Choroid plexus epithelial cell (primary cell): ENCODE measurements at regions not wholly inside any gene's neighbourhood (a gene's known extent, or its start where the extent isn't known, plus 50 kb on each side); places are given as distances from the start of the nearest gene placed in this dataset.
"Not testable (repeated sequence)": the region's sequence is repeated elsewhere in the genome, so short reads cannot be mapped to it uniquely, and the experiment has no call there.

Experiments used
- DNase-seq: peaks from one replicate; pipeline ENCODE4 v3.0.0-alpha.2; 2010; ENCODE audit warnings: low read depth
- H3K4me3 ChIP-seq: 2 replicates; pipeline ENCODE4 v1.5.1; 2011; ENCODE audit warnings: low read depth, mild to moderate bottlenecking, control low read depth, low read length, moderate library complexity
- TF ChIP-seq, protein P1 (sequence below): conservative IDR thresholded peaks from 2 replicates; pipeline ENCODE4 v1.5.1; 2011; ENCODE audit warnings: low read depth, mild to moderate bottlenecking, control low read depth, inconsistent platforms, low read length, moderate library complexity

DNA sequence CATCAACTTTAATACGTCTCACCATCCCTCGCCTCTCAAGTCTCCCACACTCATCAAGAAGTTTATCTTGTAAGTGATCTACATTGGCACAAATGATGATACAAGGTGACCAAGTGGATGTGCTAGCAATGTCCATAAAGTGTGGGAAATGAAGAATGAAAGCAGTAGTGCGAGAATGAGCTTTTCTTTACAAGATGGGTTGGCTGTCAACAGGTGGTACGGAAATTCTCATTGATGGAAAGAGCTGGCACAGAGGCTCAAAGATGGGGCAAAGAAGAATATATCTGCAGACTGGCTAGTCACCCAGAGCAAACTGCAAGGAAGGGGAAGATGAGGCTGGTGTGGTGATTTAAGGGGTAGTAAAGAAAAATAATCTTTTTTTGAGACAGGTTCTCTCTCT is 640.8 kb downstream of the MAT2B start:
- DNase-seq = no peak
- H3K4me3 ChIP-seq = no peak overlapping the region
- TF ChIP-seq, protein P1, sequence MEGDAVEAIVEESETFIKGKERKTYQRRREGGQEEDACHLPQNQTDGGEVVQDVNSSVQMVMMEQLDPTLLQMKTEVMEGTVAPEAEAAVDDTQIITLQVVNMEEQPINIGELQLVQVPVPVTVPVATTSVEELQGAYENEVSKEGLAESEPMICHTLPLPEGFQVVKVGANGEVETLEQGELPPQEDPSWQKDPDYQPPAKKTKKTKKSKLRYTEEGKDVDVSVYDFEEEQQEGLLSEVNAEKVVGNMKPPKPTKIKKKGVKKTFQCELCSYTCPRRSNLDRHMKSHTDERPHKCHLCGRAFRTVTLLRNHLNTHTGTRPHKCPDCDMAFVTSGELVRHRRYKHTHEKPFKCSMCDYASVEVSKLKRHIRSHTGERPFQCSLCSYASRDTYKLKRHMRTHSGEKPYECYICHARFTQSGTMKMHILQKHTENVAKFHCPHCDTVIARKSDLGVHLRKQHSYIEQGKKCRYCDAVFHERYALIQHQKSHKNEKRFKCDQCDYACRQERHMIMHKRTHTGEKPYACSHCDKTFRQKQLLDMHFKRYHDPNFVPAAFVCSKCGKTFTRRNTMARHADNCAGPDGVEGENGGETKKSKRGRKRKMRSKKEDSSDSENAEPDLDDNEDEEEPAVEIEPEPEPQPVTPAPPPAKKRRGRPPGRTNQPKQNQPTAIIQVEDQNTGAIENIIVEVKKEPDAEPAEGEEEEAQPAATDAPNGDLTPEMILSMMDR = no peak

DNA sequence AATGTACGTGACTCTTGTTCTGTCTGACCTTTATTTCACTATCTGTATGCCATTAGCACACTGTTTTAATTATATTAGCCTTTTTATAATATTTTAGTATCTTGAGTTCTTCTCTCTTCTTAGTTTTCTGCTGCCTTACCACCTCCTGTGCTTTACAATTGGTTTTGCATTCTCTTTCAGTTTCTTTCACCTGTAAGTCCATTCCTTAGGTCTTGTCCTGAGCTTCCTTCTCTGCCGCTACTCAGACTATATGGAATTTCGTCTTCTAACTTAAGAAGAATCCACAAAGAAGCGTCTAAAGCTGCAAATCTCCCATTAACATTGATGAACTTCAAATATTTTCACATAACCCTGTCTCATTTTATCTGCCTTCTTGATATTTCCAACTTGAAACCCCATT is 642.9 kb downstream of the MAT2B start:
- H3K4me3 ChIP-seq = no peak overlapping the region
- TF ChIP-seq, protein P1 = no peak
- DNase-seq = no peak

DNA sequence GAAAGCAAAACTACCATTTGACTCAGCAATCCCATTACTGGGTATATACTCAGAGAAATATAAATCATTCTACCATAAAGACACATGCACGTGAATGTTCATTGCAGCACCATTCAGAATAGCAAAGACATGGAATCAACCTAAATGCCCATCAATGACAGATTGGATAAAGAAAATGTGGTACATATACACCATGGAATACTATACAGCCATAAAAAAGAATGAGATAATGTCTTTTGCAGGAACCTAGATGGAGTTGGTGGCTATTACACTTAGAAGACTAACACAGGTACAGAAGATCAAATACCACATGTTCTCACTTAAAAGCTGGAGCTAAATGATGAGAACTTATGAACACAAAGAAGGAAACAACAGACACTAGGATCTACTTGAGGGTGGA is 647.1 kb downstream of the MAT2B start:
- H3K4me3 ChIP-seq, DNase-seq: not testable (repeated sequence)

GRCh38 chr5:164153469-164154172 is 648.2 kb downstream of the MAT2B start:
- TF ChIP-seq, protein P1 = no peak
- H3K4me3 ChIP-seq = no peak overlapping the region
- no peak for DNase-seq

DNA sequence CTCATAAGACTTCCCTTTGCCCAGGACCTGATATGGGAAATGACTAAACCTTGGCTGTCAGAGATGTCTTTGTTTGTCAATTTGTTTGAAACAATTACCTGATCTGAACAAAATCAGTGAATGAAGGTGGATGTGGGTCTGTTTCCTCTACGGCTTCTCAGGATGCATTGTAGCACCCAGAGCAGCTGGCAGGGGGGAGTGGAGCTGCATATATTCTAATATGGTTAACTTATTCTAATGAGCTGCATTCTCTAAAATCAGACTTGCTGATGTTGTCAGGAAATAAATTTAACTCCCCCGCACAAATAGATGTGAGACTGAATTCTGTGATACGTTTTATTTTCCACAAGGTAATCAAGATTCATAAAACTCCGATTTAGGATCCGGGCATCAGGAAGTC is 665.4 kb downstream of the MAT2B start:
- H3K4me3 ChIP-seq = no peak overlapping the region
- no peak for DNase-seq
- TF ChIP-seq, protein P1 = no peak

DNA sequence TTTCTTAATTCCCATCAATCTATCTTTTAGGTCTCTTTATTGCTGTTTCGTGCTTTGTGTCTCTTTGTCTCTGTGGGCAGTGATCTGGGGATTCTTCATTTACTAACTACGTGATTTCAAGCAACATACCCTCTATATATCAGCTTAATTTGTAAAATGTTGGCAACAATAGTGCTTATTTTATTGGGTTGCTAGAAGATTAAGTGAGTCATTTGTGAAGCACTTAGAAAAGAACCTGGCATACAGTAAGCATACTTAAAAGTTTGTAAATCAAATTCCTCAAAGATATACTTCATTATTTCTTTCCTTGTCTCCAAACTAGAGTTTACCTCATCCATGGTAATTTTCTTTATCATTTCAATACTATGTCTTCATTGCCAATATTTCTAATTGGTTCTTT is 669.7 kb downstream of the MAT2B start:
- H3K4me3 ChIP-seq = no peak overlapping the region
- TF ChIP-seq, protein P1 = no peak
- peak; percentile 47 for DNase-seq

DNA sequence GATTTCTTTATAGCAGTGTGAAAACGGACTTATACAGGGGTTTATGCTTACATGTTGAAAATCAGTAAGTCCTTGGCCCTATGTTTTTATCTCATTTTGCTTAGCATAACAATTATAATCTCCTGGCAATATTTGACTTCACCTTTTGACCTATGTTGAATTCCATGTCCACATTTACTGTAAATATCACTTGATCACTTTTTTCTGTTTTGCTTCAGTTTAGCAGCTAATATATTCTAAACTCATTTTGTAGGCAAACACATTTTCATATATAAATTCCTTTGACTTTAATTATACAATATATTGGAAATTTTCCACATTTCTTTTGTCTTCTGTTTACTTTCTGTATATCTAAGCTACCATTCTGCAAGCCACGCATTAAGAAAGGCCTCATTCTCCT is 674.0 kb downstream of the MAT2B start:
- H3K4me3 ChIP-seq = no peak overlapping the region
- DNase-seq = no peak
- TF ChIP-seq, protein P1 = no peak
